ENCODE measurements at regions not wholly inside any gene's neighbourhood (a gene's known extent, or its start where the extent isn't known, plus 50 kb on each side); places are given as distances from the start of the nearest gene placed in this dataset.

DNA sequence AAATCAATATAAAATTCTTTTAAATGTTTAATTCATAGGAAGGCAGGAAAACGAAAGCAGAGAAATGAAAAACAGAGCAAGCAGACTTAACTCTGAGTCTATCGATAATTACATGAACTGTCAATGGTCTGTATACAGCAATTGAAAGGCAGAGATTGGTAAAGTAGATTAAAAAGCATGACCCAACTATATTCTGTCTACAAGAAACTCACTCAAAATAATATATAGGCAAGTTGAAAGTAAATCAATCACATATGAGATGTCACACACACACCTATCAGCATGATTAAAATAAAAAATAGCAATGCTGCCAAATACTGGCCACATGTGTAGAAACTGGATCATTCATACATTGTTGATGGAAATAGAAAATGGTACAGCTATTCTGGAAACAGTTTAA lies 136.4 kb upstream of the CYP1B1 start:
- Histone ChIP-seq H3K4me1 (ENCODE audit: control insufficient read depth in 2 of 2, insufficient read depth in 2 of 2, low read length in 2 of 2) (peaks cover 0 to 4% of the 10 kb centered on the region in 2 donors), H3K27ac (ENCODE audit: low read depth, low read length) (no peak overlapping the region), H3K4me3 (ENCODE audit: low read length) (no peak overlapping the region), H3K9me3 (ENCODE audit: control insufficient read depth in 2 of 3, low read length in 3 of 3) (no peaks in the 10 kb centered on the region), H3K27me3 (ENCODE audit: control insufficient read depth in 2 of 2, insufficient read depth in 2 of 2, low read length in 2 of 2) (no peaks in the 10 kb centered on the region), H3K36me3 (ENCODE audit: control insufficient read depth in 2 of 3, insufficient read depth in 3 of 3, low read length in 3 of 3) (no peaks in the 10 kb centered on the region)
- Mint-ChIP-seq H3K27ac (no peak overlapping the region), H3K27me3 (peaks cover 0 to 23% (median under 1%) of the 10 kb centered on the region in 5 donors), H3K36me3 (peaks cover 0 to 5% (median 0%) of the 10 kb centered on the region in 5 donors), H3K4me1 (peaks cover 5 to 15% (median 10%) of the 10 kb centered on the region in 7 donors), H3K9me3 (peaks cover 0 to 13% (median 3%) of the 10 kb centered on the region in 11 donors), H3K4me3 (no peak overlapping the region)
- ATAC-seq (no peak), DNase-seq (no peak)
- ChIA-PET CTCF (no interaction called here), POLR2A (no interaction called here)
- intact Hi-C loops (cut with micrococcal nuclease) = no loop called here

DNA sequence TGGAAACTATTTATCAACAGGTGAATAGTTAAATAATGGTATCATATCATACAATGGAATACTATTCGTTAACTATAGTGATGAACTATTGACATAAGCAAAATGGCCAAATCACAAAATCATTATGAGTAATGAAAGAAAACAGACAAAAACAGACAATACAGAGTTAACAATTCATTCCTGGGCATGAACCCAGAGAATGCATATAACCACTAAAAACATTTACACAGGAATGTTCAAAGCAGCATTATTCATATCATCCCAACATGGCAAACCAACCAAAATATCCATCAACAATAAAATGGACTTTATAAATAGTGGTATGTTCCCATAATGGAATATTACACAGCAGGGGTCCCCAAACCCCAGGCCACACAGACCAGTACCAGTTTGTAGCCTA lies 131.2 kb upstream of the CYP1B1 start:
- peaks cover 11 to 49% (median 17%) of the 10 kb centered on the region in 5 donors for H3K27me3 Mint-ChIP-seq
- H3K4me1 Mint-ChIP-seq = no peaks in the 10 kb centered on the region
- H3K27me3 ChIP-seq (ENCODE audit: control insufficient read depth in 2 of 2, insufficient read depth in 2 of 2, low read length in 2 of 2) = no peaks in the 10 kb centered on the region
- H3K4me3 Mint-ChIP-seq = no peak overlapping the region
- H3K9me3 ChIP-seq (ENCODE audit: control insufficient read depth in 2 of 3, low read length in 3 of 3) = no peaks in the 10 kb centered on the region
- CTCF ChIA-PET = no interaction called here
- ATAC-seq = no peak
- no peak for DNase-seq
- POLR2A ChIA-PET = no interaction called here
- no peak overlapping the region for H3K4me3 ChIP-seq (ENCODE audit: low read length)
- H3K36me3 Mint-ChIP-seq = peaks cover 0 to 2% (median 0%) of the 10 kb centered on the region in 5 donors
- no peaks in the 10 kb centered on the region for H3K36me3 ChIP-seq (ENCODE audit: control insufficient read depth in 2 of 3, insufficient read depth in 3 of 3, low read length in 3 of 3)
- no peaks in the 10 kb centered on the region for H3K4me1 ChIP-seq (ENCODE audit: control insufficient read depth in 2 of 2, insufficient read depth in 2 of 2, low read length in 2 of 2)
- H3K9me3 Mint-ChIP-seq = peaks cover 0 to 11% (median 3%) of the 10 kb centered on the region in 11 donors
- intact Hi-C loops (cut with micrococcal nuclease) = no loop called here
- H3K27ac ChIP-seq (ENCODE audit: low read depth, low read length) = no peak overlapping the region
- H3K27ac Mint-ChIP-seq = no peak overlapping the region

DNA sequence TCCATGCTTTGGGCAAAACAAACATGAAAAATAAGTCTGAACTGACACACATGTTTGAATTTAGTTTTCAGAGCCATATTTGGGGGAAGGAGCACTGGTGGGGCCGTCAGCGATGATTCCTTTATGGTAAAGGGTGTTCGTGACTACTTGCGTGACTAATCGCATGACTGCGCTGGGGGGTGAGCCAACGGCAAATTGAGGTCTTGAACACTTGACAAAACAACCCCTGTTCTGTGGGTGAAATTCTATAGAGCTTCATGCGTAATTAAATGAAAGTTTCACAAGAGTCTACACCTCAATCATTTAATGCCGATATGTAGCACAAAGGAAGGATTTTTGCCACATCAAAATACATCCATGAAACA lies 127.5 kb upstream of the CYP1B1 start:
- H3K27ac Mint-ChIP-seq = no peak overlapping the region
- H3K4me3 ChIP-seq (ENCODE audit: low read length) = no peak overlapping the region
- no peaks in the 10 kb centered on the region for H3K9me3 Mint-ChIP-seq
- H3K27me3 Mint-ChIP-seq = peaks cover 19 to 52% (median 33%) of the 10 kb centered on the region in 5 donors
- no peaks in the 10 kb centered on the region for H3K9me3 ChIP-seq (ENCODE audit: control insufficient read depth in 2 of 3, low read length in 3 of 3)
- H3K27me3 ChIP-seq (ENCODE audit: control insufficient read depth in 2 of 2, insufficient read depth in 2 of 2, low read length in 2 of 2) = no peaks in the 10 kb centered on the region
- ATAC-seq (no peak), DNase-seq (no peak)
- CTCF ChIA-PET = no interaction called here
- no peak overlapping the region for H3K4me3 Mint-ChIP-seq
- intact Hi-C loops (cut with micrococcal nuclease) = no loop called here
- H3K4me1 Mint-ChIP-seq = peaks cover 0 to 2% (median 0%) of the 10 kb centered on the region in 7 donors
- POLR2A ChIA-PET = no interaction called here
- no peaks in the 10 kb centered on the region for H3K36me3 ChIP-seq (ENCODE audit: control insufficient read depth in 2 of 3, insufficient read depth in 3 of 3, low read length in 3 of 3)
- no peaks in the 10 kb centered on the region for H3K36me3 Mint-ChIP-seq
- no peak overlapping the region for H3K27ac ChIP-seq (ENCODE audit: low read depth, low read length)
- no peaks in the 10 kb centered on the region for H3K4me1 ChIP-seq (ENCODE audit: control insufficient read depth in 2 of 2, insufficient read depth in 2 of 2, low read length in 2 of 2)

DNA sequence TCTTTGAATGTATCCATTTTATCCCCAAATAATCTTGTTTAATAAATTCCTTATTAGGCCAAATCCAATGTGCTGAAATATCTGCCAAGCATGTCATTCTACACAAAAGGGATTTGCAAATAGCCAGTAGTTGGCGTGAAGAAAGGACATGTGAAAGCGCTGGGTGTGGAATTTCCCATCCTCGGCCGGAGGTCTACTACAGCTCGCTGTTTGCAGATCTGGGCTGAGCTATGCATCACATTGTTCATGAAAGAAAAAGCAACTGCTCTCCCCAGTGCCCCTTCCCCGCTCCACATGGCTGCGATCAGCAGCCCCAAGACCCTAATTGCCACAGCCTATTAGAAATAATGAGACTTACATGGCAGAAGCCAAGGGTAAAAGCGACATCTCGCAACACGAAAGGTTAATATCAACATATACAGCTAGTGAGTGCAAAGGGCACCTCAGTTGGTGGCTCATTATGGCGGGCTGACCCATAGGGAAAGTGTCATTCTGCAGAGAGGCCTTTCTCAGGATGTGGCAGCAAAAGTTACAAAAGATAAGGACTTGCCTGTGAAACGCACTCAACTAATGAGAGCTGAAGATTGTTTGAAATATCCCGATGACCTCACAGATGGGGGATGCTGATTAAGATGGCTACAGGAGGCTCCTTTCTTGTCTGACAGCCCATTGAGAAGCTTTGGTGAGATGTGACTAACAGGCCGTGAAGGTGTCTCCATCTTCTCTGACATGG lies 126.9 kb upstream of the CYP1B1 start:
- H3K27me3 ChIP-seq (ENCODE audit: control insufficient read depth in 2 of 2, insufficient read depth in 2 of 2, low read length in 2 of 2) = no peaks in the 10 kb centered on the region
- no peak overlapping the region for H3K4me3 ChIP-seq (ENCODE audit: low read length)
- ChIA-PET CTCF (no interaction called here), POLR2A (no interaction called here)
- intact Hi-C loops (cut with micrococcal nuclease) = no loop called here
- Mint-ChIP-seq H3K4me3 (no peak overlapping the region), H3K27me3 (peaks cover 19 to 52% (median 33%) of the 10 kb centered on the region in 5 donors), H3K27ac (no peak overlapping the region), H3K9me3 (no peaks in the 10 kb centered on the region), H3K4me1 (peaks cover 0 to 2% (median 0%) of the 10 kb centered on the region in 7 donors), H3K36me3 (no peaks in the 10 kb centered on the region)
- no peak for DNase-seq
- ATAC-seq = no peak
- no peaks in the 10 kb centered on the region for H3K36me3 ChIP-seq (ENCODE audit: control insufficient read depth in 2 of 3, insufficient read depth in 3 of 3, low read length in 3 of 3)
- H3K4me1 ChIP-seq (ENCODE audit: control insufficient read depth in 2 of 2, insufficient read depth in 2 of 2, low read length in 2 of 2) = no peaks in the 10 kb centered on the region
- no peaks in the 10 kb centered on the region for H3K9me3 ChIP-seq (ENCODE audit: control insufficient read depth in 2 of 3, low read length in 3 of 3)
- H3K27ac ChIP-seq (ENCODE audit: low read depth, low read length) = no peak overlapping the region

DNA sequence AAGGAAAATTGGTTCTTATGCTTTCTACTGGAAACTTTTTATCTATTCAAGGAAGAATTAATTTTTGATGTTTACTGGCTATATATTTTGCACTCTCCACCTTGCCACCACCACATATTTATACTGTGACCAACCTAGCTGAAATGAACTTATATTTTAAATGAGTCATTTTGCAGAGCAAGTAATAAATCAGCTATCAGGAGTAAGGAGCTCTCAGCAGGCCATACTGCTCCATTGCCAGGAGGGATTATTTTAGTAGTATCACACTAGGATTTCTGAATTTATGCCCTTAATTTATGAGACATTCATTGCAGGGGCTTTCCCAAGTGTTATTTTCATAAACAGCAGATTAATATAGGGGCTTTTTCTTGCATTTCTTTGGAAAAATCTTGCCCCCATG lies 125.8 kb upstream of the CYP1B1 start:
- Histone ChIP-seq H3K27me3 (ENCODE audit: control insufficient read depth in 2 of 2, insufficient read depth in 2 of 2, low read length in 2 of 2) (no peaks in the 10 kb centered on the region), H3K9me3 (ENCODE audit: control insufficient read depth in 2 of 3, low read length in 3 of 3) (no peaks in the 10 kb centered on the region), H3K36me3 (ENCODE audit: control insufficient read depth in 2 of 3, insufficient read depth in 3 of 3, low read length in 3 of 3) (no peaks in the 10 kb centered on the region), H3K4me3 (ENCODE audit: low read length) (no peak overlapping the region), H3K27ac (ENCODE audit: low read depth, low read length) (no peak overlapping the region), H3K4me1 (ENCODE audit: control insufficient read depth in 2 of 2, insufficient read depth in 2 of 2, low read length in 2 of 2) (no peaks in the 10 kb centered on the region)
- ChIA-PET CTCF (interaction anchor here (0.6 kb wide), 1 partner anchor 1673 kb away, joined by 3 read pairs; no protein-coding TSS in a partner anchor), POLR2A (no interaction called here)
- no peak for DNase-seq
- H3K36me3 Mint-ChIP-seq = no peaks in the 10 kb centered on the region
- H3K27ac Mint-ChIP-seq = no peak overlapping the region
- no peaks in the 10 kb centered on the region for H3K9me3 Mint-ChIP-seq
- intact Hi-C loops (cut with micrococcal nuclease) = no loop called here
- H3K27me3 Mint-ChIP-seq = peaks cover 19 to 48% (median 33%) of the 10 kb centered on the region in 5 donors
- H3K4me3 Mint-ChIP-seq = no peak overlapping the region
- no peak for ATAC-seq
- H3K4me1 Mint-ChIP-seq = peaks cover 0 to 2% (median 0%) of the 10 kb centered on the region in 7 donors

DNA sequence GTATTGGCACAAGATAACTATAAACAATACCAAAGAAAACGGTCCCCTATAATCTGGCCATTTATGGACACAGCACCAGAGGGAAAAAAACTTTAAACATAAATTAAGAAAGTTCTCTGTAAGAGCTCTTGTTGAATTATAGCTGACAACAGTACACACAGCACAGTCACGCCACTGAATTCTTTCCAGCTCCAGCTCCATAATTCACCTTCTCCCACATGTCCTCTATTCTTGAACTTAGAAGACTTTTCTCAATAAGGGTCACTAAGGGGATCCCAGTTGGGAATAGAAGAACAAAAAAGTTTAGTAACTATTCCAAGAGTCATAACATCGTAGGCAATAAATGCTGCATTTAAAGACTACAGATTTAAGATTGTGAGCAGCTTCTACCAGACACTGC lies 124.6 kb upstream of the CYP1B1 start:
- intact Hi-C loops (cut with micrococcal nuclease) = no loop called here
- ATAC-seq (no peak), DNase-seq (no peak)
- POLR2A ChIA-PET = no interaction called here
- no peaks in the 10 kb centered on the region for H3K9me3 ChIP-seq (ENCODE audit: control insufficient read depth in 2 of 3, low read length in 3 of 3)
- Mint-ChIP-seq H3K36me3 (no peaks in the 10 kb centered on the region), H3K4me1 (peaks cover 0 to 2% (median 0%) of the 10 kb centered on the region in 7 donors), H3K27ac (no peak overlapping the region), H3K27me3 (peaks cover 19 to 42% (median 33%) of the 10 kb centered on the region in 5 donors), H3K4me3 (no peak overlapping the region), H3K9me3 (no peaks in the 10 kb centered on the region)
- CTCF ChIA-PET = no interaction called here
- no peaks in the 10 kb centered on the region for H3K36me3 ChIP-seq (ENCODE audit: control insufficient read depth in 2 of 3, insufficient read depth in 3 of 3, low read length in 3 of 3)
- H3K27ac ChIP-seq (ENCODE audit: low read depth, low read length) = no peak overlapping the region
- no peak overlapping the region for H3K4me3 ChIP-seq (ENCODE audit: low read length)
- H3K4me1 ChIP-seq (ENCODE audit: control insufficient read depth in 2 of 2, insufficient read depth in 2 of 2, low read length in 2 of 2) = no peaks in the 10 kb centered on the region
- H3K27me3 ChIP-seq (ENCODE audit: control insufficient read depth in 2 of 2, insufficient read depth in 2 of 2, low read length in 2 of 2) = no peaks in the 10 kb centered on the region

DNA sequence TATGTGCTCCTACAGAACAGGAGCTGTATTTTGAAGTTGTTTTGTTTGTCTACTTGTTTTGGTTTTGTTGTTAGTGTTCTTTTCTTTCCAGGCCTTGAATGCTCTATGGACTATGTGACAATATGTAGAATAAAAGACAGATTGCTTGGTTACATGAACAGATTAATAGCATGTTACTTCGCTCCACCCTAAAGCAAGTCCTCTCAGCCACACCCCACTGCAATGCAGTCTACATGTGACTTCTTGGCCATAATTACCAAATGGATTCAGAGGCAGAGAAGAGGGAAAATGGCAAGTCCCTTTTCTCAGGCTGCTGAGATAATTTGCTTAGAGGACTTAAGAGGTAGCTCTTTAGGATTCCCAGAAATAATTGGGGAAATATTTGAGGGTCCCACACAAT lies 123.2 kb upstream of the CYP1B1 start:
- Histone ChIP-seq H3K9me3 (ENCODE audit: control insufficient read depth in 2 of 3, low read length in 3 of 3) (no peaks in the 10 kb centered on the region), H3K27ac (ENCODE audit: low read depth, low read length) (no peak overlapping the region), H3K4me1 (ENCODE audit: control insufficient read depth in 2 of 2, insufficient read depth in 2 of 2, low read length in 2 of 2) (no peaks in the 10 kb centered on the region), H3K36me3 (ENCODE audit: control insufficient read depth in 2 of 3, insufficient read depth in 3 of 3, low read length in 3 of 3) (no peaks in the 10 kb centered on the region), H3K27me3 (ENCODE audit: control insufficient read depth in 2 of 2, insufficient read depth in 2 of 2, low read length in 2 of 2) (no peaks in the 10 kb centered on the region), H3K4me3 (ENCODE audit: low read length) (no peak overlapping the region)
- Mint-ChIP-seq H3K27me3 (peaks cover 14 to 30% (median 22%) of the 10 kb centered on the region in 5 donors), H3K4me1 (peaks cover 0 to 2% (median 0%) of the 10 kb centered on the region in 7 donors), H3K36me3 (no peaks in the 10 kb centered on the region), H3K27ac (no peak overlapping the region), H3K9me3 (no peaks in the 10 kb centered on the region), H3K4me3 (no peak overlapping the region)
- DNase-seq (no peak), ATAC-seq (no peak)
- intact Hi-C loops (cut with micrococcal nuclease) = no loop called here
- ChIA-PET CTCF (no interaction called here), POLR2A (no interaction called here)

Data from naive thymus-derived CD4-positive, alpha-beta T cell (primary cell).